GM19025 (cell line): ENCODE measurements at regions not wholly inside any gene's neighbourhood (a gene's known extent, or its start where the extent isn't known, plus 50 kb on each side); places are given as distances from the start of the nearest gene placed in this dataset.

Experiments used
- ATAC-seq: cut with Tn5 transposase; IDR thresholded peaks from one replicate; pipeline ENCODE4 v1.9.1; 2021; ENCODE audit warnings: mild to moderate bottlenecking, low read depth, moderate library complexity; ENCODE audit not compliant: unreplicated experiment

DNA sequence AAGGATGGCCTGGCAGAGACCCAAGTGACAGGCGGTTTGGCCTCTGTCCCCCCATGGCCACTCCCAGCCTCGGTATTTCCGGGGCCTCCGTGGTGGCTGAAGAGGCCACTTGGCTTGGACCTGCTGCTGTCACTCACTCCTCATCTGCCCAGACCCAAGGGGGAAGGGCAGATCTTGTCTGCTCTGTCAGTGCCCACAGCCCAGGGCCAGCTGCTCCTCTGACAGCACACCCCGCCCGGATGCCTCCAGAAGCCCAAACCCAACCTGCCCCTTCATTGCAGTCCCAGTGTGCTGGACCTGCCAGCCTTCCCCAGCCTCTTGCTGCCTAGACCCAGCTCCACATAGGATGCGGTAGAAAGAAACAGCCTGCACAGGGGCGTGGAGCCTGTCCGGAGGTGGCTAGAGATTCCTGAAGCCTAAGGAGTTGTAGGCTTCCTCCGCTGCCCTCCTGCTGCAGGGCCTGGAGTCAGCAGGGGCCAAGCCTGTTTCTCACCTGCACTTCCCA lies 52.0 kb downstream of the MAGEF1 start:
- ATAC-seq, result no peak

DNA sequence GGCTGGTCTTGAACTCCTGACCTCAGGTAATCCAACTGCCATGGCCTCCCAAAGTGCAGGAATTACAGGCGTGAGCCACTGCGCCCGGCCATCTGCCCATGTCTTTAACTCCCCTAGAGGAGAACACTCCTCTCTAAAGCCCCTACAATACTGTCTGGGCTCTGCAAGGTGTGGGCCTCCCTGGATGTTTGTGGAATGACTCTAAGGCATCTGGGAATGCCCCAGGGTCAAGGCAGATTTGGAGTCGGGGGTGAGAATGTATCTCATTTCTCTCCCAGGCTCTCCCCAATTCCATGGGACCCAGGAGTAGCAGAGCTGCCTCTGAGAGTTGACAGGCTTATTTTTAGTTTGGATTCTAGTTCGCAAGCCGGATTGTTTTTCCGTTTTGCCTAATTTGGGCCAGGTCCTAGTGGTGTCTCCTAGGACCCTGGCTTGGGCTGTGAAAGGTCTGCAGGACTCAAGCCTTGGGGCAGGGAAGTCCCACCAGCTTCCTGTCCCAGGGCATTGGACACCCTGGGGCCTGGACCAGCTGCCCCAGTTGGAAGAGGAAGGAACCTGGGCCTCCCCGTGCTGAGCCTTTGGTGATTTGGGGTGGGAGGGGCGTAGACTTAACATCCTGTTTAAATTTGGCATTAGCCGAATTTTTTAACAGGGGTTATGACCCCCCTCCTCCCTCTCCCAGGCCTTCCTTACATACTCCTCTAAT lies 53.5 kb downstream of the MAGEF1 start:
- ATAC-seq, result no peak

DNA sequence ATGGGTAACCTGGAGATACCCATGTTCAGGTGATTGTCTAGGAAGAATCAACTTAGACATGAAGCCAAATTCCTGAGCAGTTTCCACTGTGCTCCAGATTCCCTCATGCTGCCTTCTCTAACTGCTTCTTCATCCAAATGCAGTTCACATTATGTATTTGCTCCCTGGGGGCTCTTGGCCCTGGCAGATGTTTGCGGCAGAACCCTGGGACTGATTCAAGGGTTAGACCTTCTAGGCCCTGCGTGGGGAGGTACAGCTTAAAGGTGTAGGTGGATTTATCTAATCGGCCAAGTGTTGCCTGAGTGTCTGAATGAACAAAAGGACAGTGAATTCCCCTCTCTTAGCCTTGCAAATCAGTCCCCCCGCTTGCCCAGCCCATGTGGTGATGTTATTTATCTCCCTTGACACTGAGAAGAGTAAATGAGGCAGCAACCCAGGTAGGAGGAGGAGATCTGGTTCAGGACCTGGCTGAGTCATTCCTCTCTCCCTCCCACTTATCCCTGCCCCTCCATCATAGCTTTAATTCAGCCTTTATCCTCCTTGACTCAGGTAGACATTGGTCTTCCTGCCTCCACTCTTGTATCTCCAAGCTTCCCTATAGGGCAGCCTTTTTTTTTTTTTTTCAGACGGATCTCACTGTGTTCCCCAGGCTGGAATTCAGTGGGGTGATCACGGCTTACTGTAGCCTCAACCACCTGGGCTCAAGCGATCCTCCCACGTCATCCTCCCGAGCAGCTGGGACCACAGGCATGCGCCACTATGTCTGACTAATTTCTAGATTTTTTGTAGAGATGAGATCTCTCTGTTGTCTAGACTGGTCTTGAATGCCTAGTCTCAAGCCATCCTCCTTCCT lies 54.8 kb downstream of the MAGEF1 start:
- ATAC-seq, result peak; percentile 67

DNA sequence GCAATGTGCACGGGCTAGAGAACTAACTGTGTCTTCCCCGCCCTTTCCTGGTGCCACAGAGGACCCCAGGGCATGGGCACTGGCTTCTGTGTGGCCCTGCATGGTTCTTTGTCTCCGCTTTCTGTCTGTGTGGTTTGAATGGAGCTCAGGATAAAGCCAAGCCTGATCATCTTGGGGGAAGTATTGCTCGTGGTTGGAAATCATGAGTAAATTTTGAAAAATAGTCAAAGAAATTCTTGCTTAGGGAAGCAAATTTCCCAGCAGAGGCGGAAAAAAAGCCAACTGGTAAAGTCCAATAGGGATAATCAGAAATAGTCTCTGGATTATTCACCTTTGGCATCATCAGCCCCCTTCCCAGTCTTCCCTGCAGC lies 55.4 kb downstream of the MAGEF1 start:
- no peak for ATAC-seq

DNA sequence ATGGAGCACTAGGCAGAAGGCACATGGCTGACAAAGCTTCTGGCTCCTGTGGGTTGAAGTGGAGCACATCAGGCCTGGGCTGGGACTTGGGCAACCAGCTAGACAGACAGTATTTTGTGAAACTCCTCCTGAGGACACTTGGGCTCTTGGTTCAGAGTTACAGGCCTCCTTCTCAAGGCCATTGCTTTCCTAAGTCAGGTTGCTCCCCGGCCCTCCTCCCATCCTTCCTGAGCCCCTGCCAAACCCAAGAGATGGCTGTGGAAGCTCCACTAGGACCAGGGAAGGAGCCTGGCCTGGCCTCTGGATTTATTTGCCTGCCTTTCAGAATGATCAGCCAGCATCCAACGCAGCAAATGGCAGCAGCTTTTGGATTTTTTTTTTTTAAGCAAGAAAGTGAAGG lies 56.3 kb downstream of the MAGEF1 start:
- no peak for ATAC-seq

DNA sequence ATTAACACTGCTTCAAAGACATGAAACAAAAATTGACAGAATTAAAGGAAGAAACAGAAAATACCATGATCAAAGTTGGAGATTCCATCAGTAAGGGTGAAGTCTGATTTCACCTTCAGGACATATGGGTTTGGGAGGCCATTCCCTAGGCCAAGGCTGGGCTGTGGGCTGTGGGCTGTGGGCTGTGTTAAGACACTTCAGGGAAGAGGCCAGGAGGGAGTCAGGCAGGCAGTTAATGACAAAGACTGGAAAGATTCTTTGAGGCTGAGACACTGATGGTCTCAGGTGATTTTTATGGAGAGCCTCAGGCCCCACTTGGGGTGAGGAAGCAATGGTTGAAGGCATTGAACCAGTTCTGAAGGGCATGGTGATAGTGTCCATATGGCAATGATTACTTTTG lies 57.5 kb downstream of the MAGEF1 start:
- no peak for ATAC-seq

DNA sequence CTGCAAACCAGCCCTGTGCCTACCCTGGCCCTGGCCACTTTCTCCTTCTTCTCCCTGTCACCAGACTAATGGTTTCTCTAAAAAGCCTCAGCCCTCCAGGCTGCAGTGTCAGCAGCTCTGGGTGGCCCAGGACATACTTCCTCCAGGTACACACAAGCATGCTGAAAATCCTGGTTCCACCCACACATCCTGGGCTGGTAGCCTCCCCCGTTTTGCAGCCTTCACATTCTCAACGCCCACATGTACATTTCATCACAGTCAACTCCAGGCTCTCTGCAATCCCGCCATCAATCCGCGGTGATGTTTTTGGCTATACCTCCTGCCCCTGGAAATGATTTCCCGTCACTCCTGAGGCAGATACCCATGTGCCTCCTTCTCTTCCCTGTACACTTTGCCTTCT lies 59.4 kb downstream of the MAGEF1 start:
- ATAC-seq, result no peak

DNA sequence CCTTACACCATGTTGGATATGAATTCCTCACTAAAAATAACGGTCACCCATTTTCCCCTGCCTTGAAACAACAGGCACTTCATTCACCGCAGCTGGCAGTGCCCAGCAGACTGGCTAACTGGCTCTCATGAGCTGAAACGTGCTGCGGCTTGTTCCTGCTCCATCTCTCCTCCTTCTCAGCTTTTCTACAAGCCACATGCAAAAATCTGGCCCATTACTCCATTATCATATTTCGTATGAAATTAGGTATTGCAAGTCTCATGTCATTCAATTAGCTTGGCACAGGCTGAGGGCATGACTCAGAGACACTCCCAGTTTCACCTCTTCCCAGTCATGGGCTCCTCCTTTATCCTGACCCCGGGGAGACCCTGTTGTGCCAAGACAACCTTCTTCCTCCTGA lies 60.0 kb downstream of the MAGEF1 start:
- ATAC-seq, result no peak

DNA sequence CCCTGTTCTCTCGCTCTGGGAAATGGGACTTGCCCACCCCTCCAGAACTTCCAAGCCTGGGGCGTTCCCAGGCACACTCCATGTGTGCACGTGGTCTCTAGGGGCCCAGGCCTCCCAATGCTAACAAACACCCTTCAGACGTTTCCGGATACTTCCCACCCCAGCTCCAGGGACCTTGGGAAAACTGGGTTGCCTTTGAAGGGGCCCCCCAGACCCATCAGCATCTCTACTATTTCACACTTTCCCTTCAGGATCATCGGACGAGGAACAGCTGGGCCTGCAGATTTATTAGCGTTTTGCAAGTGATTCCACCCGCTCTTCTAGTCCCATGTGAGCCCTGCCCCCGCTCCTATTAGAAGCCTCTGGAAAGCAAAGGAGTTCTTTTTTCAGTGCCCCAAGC lies 63.2 kb downstream of the MAGEF1 start:
- ATAC-seq, result no peak

DNA sequence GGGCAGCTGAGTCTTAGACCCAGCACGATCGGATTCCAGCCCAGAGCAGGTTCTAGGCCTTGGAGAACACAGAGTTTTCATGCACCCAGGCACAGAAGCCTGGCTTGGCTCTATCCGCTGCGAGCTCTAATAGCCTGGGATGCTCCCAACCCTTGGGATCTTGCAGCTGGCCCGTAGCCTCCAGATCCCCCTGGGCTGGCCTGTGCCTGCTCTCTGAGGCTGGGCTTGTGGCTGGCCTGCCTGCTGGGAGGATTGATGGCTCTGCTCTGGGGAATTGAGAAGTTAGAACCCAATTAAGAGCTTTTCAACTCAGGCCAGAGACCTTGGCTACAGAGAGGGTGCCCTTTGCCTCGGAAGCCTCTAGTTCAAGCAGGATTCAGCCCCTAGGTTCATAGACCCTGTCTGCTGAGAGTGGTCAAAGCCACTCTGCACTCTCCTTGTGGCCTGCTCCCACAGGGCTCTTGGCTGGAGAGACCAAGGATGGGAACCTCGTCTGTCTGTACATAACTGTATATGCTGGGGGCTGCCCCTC lies 64.4 kb downstream of the MAGEF1 start:
- ATAC-seq, result no peak

DNA sequence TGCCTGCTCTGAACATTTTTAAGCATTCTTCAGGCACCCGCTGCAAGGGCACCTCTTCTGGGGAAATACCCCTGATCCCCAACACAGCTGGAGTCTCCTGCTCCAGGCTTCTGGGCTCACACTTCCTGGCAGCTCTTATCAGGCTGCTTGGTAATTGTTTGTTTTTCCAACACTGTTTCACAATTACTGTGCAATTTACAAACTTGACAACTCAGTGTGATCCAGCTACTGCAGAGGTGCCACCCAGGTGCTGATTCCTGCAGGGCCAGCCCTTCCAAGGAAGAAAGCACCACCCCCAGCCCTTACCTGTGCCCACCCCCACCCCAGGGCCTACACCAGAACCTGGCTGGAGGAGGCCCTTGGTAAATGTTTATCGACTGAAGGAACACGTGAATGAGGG lies 66.5 kb downstream of the MAGEF1 start:
- no peak for ATAC-seq

DNA sequence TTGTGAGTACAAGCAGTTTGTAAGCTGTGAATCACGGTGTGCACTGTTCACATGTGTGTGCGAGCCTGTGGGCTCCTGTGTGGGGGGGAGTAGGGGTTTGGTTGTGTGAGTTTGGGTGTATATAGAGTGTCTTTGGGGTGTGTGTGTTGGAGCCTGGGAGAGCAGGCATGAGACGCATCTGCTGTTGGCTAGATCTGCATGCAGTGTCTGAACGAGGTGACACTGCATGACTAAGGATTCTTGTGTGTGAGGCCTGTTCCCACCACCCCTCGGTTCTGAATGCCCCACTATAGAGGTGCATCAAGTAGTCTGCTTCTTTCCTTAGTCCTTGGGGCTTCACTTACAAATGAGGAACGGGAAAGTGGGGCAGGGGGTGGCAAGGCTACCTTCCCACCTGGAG lies 68.4 kb downstream of the MAGEF1 start:
- no peak for ATAC-seq

DNA sequence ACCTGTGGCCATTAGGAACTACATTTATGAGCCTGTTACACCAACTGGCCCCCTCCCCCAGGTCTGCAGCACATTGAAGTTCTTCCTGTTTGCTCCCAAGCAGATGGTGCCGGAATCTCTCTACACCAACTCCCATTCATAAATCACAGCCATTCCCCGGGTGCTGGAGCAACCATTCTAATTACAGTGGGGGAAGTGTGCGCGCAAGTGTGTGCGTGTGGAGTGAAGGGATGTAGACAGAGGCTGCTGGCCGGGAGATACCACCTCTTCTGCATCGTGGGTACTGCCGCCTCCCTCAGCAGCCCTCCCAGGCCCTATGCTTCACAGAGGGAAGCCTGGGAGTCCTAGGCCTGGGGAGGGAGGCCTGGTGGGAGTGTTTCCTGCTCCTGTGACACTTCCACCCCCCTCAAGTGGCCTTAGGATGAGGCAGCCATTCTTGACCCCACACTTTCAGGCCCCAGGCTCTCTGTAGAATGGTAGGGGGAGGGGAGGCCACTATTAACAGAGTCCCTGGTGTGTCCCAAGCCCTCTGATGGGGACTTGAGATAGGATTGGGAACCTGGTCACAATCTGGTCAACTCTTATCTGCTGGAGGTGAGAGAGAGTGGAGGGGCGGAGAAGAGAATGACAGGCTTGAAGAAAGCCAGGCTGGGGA lies 69.1 kb downstream of the MAGEF1 start:
- no peak for ATAC-seq

DNA sequence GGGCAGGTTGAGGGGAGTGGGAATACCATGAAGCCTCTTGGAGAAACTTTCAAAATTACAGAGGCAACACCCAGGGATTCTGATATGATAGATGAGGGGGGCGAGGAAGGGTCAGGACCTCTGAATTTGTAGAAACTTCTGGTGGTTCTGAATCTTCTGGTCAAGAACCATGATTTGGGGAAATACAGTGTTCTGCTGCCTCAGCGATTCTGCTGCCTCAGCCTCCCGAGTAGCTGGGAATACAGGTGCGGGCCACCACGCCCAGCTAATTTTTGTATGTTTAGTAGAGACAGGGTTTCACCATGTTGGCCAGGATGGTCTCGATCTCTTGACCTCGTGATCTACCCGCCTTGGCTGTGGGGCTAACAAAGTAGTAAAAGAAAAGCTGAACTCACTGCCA lies 70.4 kb downstream of the MAGEF1 start:
- ATAC-seq, result no peak

DNA sequence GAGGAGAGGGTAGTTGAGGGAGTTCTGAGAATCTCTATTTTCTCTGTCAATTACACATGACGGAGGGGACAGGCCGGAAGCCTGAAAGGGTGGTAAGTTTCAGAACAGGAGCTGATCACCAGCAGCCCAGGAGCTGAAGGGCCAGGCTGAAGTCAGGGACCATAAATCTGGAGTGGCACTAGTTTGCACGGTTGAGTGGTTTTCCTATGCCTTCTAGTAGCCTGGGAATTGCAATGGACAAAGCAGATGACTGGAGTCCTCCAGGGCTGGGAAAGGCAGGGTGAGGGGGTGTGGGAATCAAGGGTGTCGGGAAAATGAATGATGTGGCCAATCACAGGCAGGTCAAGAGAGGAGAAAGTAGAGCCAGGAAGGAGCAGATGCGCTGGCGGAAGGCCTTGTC lies 72.5 kb downstream of the MAGEF1 start:
- no peak for ATAC-seq

DNA sequence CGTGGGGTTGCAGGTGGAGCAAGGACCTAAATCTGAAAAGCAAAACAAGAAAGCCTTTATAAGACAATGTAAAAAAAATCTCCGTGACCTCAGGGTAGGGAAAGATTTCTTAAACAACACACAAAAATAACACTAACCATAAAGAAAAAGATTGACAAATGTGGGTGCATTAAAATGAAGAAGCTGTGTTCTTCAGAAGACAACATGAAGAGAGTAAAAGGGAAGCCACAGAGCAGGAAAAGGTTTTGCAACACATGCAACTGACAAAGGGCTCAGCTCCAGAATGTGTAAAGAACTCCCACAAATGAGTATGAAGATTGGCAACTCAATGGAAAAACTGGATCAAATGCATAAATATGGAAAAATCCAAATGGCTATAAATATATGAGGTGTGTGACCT lies 74.2 kb downstream of the MAGEF1 start:
- ATAC-seq, result no peak

DNA sequence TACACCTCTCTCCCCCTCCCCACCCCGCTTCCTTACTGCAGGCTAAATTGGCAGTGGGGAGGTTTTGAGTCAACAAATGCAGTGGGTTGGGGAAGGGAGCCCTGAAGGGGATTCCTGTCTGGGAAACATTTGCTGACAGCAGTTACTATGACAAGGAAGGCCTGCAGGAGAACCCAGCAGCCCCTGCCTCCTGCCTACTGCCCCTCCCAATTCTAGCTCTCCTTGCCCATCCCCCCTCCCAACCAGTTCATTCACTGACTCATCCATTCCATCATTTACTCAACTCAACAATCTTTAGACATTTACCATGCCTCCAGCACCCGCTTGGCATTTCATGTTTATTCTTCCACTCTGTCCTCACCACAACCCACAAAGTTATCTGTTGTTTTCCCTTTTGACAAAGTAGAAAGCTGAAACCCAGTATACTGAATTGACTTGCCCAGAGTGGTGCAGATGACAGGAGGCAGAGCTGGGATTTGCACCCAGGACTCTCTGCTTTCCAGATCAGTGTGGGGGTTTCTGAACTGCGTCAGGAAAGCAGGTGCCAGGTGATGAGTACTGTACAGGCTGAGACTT lies 75.0 kb downstream of the MAGEF1 start:
- ATAC-seq, result no peak

DNA sequence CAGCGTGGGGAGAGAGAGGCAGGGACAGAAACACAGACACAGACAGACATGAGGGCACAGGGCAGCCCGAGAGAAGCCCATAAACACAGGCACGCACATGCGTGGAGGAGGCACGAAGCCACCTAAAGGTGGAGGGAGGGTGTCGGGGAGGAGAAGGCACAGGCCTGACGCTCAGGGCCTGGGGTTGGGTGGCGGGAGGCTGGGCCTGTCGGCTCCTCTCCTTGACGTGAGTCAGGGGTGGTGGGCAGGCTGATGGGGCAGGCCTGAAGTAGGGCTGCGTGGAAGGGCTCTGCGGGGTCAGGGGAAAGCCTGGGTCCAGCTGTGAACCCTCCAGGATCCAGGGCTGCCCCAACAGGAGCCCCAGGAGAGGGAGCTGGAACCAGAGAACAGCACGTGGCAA lies 74.2 kb downstream of the EPHB3 start:
- no peak for ATAC-seq

DNA sequence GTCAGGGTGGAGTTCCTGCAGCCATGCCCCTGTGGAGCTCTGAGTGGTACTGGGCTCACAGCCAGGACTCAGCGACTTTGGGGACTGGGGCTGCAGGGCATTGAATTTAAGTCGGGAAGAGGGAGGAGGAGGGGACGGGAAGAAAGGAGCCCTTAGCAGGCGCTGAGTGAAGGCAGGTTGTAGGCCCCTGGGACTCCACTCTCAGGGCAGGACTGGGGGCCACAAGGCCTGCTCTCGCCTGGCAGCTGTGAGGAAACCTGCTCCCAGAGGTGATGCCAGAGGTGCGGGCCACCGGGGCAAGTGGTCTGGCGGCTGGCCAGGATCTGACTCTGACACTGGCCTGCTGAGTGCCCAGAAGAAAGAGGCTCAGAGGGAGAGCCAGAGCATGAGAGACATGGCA lies 73.5 kb downstream of the EPHB3 start:
- ATAC-seq, result no peak

DNA sequence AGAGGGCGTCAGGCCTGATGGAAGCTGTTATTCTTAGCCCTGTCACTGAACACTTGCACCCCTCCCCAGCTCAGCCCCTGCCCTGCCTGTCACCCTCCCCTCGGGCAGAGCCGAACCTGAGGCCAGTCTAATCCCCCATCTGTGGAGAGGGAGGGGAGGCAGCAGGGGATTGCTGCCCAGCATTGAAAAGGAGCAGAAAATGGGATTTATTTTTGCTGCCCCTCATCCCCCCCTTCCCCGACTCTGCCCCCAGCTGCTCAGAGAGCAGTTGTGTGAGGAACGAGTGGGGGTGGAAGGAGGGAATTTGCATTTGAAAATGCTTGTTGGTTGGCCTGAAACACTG lies 71.6 kb downstream of the EPHB3 start:
- no peak for ATAC-seq
